Loucy (cell line): ENCODE measurements at regions not wholly inside any gene's neighbourhood (a gene's known extent, or its start where the extent isn't known, plus 50 kb on each side); places are given as distances from the start of the nearest gene placed in this dataset.

Experiments
- CTCF ChIP-seq: fragments of 200-600 bp; sonication (generic); conservative IDR thresholded peaks from 2 replicates; pipeline ENCODE4 v1.5.1; 2014; ENCODE audit warnings: mild to moderate bottlenecking, antibody characterized with exemption, low read length
- EZH2phosphoT487 ChIP-seq: fragments of 200-600 bp; IDR thresholded peaks from 2 replicates; pipeline ENCODE4 v1.6.1; 2018; ENCODE audit warnings: antibody characterized with exemption, mild to moderate bottlenecking, moderate library complexity, borderline replicate concordance

- TF ChIP-seq CTCF (no peak), EZH2phosphoT487 (no peak)
Observed at GRCh38 chr1:234869182-234870019, 259.2 kb downstream of the TOMM20 start.
